ENCODE measurements at regions not wholly inside any gene's neighbourhood (a gene's known extent, or its start where the extent isn't known, plus 50 kb on each side); places are given as distances from the start of the nearest gene placed in this dataset.
A peak's percentile ranks its signal among the peaks of the same experiment; 100 is the strongest.

DNA sequence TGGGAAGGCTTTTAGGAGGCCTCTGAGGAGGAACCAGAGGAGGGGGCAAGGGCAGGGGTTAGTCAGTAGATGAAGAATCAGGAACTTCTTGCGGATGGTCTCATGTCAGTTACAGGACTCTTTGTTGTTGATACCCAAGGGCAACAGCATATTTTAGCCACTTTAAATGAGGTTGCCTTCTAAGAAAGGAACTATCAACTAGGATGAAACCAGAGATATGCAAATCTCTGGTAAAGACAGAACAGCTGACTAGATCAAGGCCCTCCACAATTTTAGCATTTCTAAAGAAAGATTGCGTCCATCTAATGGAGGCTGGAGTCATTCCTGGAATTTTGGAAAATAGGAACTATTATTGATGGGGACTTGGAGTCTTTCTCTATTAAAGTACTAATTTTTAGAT, 57.7 kb upstream of the KLF4 start:
- peak overlapping the region; percentile 73 for H3K27ac ChIP-seq
- TF ChIP-seq ZFX (IDR thresholded peaks at IDR 0.05; ENCODE audit: borderline replicate concordance) = no peak
- TF ChIP-seq, protein P1, sequence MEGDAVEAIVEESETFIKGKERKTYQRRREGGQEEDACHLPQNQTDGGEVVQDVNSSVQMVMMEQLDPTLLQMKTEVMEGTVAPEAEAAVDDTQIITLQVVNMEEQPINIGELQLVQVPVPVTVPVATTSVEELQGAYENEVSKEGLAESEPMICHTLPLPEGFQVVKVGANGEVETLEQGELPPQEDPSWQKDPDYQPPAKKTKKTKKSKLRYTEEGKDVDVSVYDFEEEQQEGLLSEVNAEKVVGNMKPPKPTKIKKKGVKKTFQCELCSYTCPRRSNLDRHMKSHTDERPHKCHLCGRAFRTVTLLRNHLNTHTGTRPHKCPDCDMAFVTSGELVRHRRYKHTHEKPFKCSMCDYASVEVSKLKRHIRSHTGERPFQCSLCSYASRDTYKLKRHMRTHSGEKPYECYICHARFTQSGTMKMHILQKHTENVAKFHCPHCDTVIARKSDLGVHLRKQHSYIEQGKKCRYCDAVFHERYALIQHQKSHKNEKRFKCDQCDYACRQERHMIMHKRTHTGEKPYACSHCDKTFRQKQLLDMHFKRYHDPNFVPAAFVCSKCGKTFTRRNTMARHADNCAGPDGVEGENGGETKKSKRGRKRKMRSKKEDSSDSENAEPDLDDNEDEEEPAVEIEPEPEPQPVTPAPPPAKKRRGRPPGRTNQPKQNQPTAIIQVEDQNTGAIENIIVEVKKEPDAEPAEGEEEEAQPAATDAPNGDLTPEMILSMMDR (IDR thresholded peaks at IDR 0.05) = no peak

DNA sequence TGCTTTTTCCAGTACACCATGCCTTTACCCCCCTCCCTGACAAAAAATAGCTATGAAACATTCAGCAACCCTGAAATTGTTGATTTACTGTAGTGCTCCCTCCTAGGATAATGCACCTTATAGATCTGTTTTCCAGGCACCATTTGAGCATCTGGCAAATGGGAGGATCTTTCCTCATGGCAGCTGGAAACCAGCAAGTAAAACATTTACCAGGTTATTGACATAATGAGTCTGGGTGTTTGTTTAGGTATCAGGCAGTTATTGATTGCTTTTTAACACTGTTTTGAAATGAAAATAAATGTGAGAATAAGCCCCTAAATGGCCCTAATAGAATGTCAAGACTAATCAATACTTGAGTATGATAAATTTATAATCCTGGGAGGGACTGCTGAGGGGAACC, 57.3 kb upstream of the KLF4 start:
- H3K27ac ChIP-seq = peak overlapping the region; percentile 73
- no peak for TF ChIP-seq ZFX (IDR thresholded peaks at IDR 0.05; ENCODE audit: borderline replicate concordance)
- TF ChIP-seq, protein P1 (IDR thresholded peaks at IDR 0.05) = no peak

DNA sequence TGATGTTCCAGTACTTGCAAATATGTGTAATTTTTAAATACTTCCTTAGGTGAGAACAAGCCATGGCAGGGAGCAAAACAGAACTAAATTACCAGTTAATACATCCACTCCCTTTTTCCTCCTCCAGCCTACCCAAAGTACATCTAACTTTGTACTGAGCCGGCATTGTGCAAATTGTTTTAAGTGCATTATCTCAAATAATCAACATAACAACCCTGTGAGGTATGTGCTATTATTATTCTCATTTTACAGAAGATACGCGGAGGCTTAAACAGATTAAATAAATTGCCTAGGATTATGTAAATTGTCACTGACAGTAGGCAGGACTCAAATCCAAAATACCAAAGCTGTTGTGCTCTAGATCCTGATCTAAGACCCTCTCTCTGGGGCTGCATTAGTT, 55.5 kb upstream of the KLF4 start:
- H3K27ac ChIP-seq = peak overlapping the region; percentile 73
- TF ChIP-seq ZFX (IDR thresholded peaks at IDR 0.05; ENCODE audit: borderline replicate concordance) = no peak
- TF ChIP-seq, protein P1 (IDR thresholded peaks at IDR 0.05) = no peak

DNA sequence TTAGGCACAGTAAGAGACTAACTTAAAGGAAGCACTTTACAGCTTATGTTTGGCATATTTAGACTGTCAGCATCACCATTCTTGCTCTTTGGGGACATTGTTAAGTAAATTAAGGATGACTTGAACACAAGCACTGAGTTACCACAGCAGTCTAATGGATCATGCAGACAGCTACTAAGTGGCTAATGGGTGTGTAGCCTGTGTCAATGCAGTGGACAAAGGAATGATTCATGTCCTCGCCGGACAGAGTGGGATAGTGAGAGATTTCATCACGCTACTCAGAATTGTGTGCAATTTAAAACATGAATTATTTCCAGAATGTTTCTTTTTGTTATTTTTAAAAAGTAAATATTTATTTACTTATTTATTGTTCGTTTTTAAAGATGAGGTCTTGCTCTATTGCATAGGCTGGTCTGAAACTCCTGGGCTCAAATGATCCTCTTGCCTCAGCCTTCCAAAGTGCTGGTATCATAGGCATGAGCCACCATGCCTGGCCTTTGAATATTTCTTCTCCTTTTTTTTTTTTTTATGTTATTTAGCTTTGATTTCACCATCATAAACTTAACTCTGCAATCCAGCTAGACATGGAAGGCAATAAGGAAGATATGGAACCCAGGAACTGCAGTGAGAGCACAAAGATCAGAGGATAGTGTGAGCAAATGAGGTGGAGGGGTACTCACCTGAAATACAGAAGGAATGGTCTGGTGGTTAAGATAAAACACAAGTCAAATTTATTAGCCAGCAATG, 53.0 kb upstream of the KLF4 start:
- peak overlapping the region; percentile 66; the same call in 1 of the 2 replicates for H3K27ac ChIP-seq
- no peak for TF ChIP-seq ZFX (IDR thresholded peaks at IDR 0.05; ENCODE audit: borderline replicate concordance)
- TF ChIP-seq, protein P1 (IDR thresholded peaks at IDR 0.05) = no peak

DNA sequence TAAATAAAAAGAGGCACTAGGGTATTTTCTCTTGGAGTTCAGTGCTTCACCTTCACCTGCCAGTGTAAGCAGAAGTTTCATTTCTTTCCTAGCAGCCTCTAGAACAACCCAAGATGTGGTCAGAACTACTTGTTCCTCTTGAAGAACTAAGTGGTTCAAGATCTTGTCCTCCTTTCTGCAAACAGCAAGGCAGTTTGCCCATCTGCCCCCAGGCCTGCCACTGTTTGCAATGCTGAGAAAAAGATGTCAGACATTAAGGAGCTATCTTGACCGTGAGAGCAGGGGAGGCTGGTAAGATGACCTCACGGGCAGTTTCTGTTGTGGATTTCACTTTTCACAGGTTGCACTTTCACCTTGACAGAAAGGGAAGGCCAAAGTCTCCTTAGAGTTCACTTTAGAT, 52.0 kb upstream of the KLF4 start:
- TF ChIP-seq, protein P1 (IDR thresholded peaks at IDR 0.05) = no peak
- no peak for TF ChIP-seq ZFX (IDR thresholded peaks at IDR 0.05; ENCODE audit: borderline replicate concordance)
- H3K27ac ChIP-seq = peak overlapping the region; percentile 66

DNA sequence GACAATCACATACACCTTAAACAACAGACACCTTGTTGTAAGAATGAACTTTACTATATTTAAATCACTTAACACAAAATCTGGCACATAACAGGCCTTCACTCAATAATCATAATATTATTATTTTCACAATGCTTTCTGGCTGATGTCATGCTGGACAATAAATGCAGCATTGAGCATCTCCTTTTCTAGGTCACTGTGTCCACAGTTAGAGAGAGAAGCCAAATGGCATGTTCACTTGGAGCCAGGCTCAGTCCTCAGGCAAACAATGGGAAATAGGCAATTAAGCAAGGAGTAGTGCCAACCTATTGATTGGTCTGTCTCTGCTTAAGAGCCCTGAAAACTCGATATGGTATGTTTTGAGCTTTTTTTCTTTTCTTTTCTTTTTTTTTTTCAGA, 50.6 kb upstream of the KLF4 start:
- TF ChIP-seq, protein P1 (IDR thresholded peaks at IDR 0.05) = no peak
- TF ChIP-seq ZFX (IDR thresholded peaks at IDR 0.05; ENCODE audit: borderline replicate concordance) = no peak

DNA sequence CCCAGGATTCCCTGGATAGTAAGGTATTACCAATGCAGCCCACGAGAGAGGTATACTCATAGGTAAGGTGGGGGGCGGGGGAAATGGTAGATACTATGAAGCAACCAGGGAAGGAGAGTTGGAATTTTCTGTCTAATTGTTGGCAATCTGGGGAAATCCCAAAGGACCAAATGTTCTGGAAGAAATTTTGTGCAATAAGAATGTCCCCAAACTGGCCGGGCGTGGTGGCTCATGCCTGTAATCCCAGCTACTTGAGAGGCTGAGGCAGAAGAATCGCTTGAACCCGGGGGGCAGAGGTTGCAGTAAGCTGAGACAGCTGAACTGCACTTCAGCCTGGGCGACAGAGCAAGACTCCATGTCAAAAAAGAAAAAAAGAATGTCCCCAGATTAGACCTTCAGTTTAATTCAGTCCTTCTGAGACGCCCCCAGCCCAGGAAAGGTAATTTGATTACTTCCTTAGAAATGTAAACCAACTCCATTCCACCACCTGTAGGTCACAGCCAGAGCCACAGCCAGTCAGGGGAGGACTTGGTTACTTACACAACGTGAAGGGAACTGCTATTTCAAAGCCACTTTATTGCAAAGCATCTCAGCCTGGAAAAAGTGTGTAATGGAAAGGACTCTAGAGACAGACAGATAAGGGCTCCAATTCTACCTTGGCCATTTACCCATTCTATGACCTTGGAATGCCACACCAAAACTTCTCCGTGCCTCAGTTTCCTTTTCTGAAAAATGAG, 50.0 kb upstream of the KLF4 start:
- TF ChIP-seq, protein P1 (IDR thresholded peaks at IDR 0.05) = no peak
- no peak for TF ChIP-seq ZFX (IDR thresholded peaks at IDR 0.05; ENCODE audit: borderline replicate concordance)
- no peak overlapping the region for H3K27ac ChIP-seq

More for the DNA sequence above, 50.6 kb upstream of the KLF4 start:
- H3K27ac ChIP-seq = no peak overlapping the region

All from 22Rv1 (cell line).